Muscle layer of duodenum (tissue), 2 donors: ENCODE measurements at regions not wholly inside any gene's neighbourhood (a gene's known extent, or its start where the extent isn't known, plus 50 kb on each side); places are given as distances from the start of the nearest gene placed in this dataset.

Experiments
- H3K27ac ChIP-seq: one replicate; pipeline ENCODE4 v1.7.0; 2013; ENCODE audit warnings: mild to moderate bottlenecking, low read length
- H3K27me3 ChIP-seq: one replicate; pipeline ENCODE4 v1.7.0; 2013; ENCODE audit warnings: low read depth, mild to moderate bottlenecking, control low read depth, low read length
- H3K36me3 ChIP-seq, 2 donors: one replicate each; pipeline ENCODE4 v1.7.0; 2013; ENCODE audit warnings: low read length in 2 of 2, control low read depth in 1 of 2, mild to moderate bottlenecking in 1 of 2; ENCODE audit not compliant: insufficient read depth in 2 of 2, control insufficient read depth in 1 of 2
- H3K4me1 ChIP-seq, 2 donors: one replicate each; pipeline ENCODE4 v1.7.0; 2013; ENCODE audit warnings: low read length in 2 of 2, mild to moderate bottlenecking in 2 of 2, control low read depth in 1 of 2, moderate library complexity in 1 of 2; ENCODE audit not compliant: insufficient read depth in 2 of 2, control insufficient read depth in 1 of 2
- H3K4me3 ChIP-seq, 2 donors: one replicate each; pipeline ENCODE4 v1.7.0; 2013; ENCODE audit warnings: low read length in 2 of 2, low read depth in 1 of 2, mild to moderate bottlenecking in 1 of 2
- H3K9me3 ChIP-seq, 2 donors: one replicate each; pipeline ENCODE4 v1.7.0; 2013; ENCODE audit warnings: low read length in 2 of 2, control low read depth in 1 of 2, mild to moderate bottlenecking in 1 of 2; ENCODE audit not compliant: control insufficient read depth in 1 of 2
- donor health status: healthy.

DNA sequence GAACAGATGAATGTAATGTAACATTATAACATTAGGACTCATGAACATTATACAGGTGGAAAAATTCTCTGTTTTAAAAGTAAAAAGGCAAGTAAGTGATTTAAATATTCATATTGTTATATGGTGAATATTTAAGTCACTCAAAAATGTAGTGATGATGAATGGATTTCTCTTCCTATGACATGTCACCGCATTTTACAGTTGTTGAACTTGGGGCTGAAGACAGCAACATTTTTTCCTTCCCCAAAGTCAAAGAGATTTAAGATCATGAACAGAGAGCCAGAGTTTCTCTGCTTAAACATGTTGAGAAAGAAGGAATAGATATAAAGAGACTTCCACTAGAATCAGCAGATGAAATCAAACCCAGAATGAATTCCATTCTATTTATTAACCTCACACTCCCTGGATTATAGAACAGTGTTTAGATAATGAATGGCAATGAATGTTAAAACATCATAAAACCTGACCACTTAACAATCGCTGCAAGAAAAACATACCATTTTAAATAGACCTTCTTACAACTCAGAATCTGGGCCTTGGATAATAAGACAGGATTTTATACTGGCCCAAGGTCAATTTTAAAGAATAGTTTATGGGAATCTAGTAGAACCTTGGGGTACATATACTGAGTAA lies 163.6 kb upstream of the SIX2 start:
- Histone ChIP-seq H3K9me3 (peaks cover 0 to 5% of the 10 kb centered on the region in 2 donors), H3K27me3 (peaks cover 29% of the 10 kb centered on the region), H3K27ac (no peak overlapping the region), H3K36me3 (no peaks in the 10 kb centered on the region), H3K4me1 (peaks cover 0 to 16% of the 10 kb centered on the region in 2 donors), H3K4me3 (no peak overlapping the region)

- H3K27ac ChIP-seq: no peak overlapping the region
- H3K4me3 ChIP-seq: no peak overlapping the region
- H3K9me3 ChIP-seq: peaks cover 0 to 5% of the 10 kb centered on the region in 2 donors
- H3K27me3 ChIP-seq: peaks cover 36% of the 10 kb centered on the region
- H3K36me3 ChIP-seq: no peaks in the 10 kb centered on the region
- peaks cover 0 to 16% of the 10 kb centered on the region in 2 donors for H3K4me1 ChIP-seq
Measured at GRCh38 chr2:45172142-45172541, 162.9 kb upstream of the SIX2 start.

DNA sequence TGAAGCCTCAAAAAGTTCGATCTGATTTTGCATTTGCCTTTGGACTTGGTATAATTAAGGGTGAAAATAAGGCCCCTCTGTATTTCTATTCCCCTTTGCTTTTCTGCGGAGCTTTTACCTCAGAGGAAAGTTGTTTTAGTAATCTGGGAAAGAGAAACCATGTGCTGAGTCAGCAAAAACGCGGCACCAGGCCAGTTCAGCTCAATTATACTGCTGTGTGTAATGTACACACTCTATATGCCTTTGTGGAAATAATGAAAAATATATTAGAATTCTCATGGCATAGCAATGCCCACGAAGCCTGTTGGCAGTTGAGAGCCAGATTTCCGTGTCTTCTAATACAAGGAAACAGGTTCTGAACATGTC lies 161.9 kb upstream of the SIX2 start:
- H3K27me3 ChIP-seq: peaks cover 39% of the 10 kb centered on the region
- H3K36me3 ChIP-seq: no peaks in the 10 kb centered on the region
- no peaks in the 10 kb centered on the region for H3K9me3 ChIP-seq
- H3K4me1 ChIP-seq: peaks cover 0 to 16% of the 10 kb centered on the region in 2 donors
- no peak overlapping the region for H3K27ac ChIP-seq
- H3K4me3 ChIP-seq: no peak overlapping the region

DNA sequence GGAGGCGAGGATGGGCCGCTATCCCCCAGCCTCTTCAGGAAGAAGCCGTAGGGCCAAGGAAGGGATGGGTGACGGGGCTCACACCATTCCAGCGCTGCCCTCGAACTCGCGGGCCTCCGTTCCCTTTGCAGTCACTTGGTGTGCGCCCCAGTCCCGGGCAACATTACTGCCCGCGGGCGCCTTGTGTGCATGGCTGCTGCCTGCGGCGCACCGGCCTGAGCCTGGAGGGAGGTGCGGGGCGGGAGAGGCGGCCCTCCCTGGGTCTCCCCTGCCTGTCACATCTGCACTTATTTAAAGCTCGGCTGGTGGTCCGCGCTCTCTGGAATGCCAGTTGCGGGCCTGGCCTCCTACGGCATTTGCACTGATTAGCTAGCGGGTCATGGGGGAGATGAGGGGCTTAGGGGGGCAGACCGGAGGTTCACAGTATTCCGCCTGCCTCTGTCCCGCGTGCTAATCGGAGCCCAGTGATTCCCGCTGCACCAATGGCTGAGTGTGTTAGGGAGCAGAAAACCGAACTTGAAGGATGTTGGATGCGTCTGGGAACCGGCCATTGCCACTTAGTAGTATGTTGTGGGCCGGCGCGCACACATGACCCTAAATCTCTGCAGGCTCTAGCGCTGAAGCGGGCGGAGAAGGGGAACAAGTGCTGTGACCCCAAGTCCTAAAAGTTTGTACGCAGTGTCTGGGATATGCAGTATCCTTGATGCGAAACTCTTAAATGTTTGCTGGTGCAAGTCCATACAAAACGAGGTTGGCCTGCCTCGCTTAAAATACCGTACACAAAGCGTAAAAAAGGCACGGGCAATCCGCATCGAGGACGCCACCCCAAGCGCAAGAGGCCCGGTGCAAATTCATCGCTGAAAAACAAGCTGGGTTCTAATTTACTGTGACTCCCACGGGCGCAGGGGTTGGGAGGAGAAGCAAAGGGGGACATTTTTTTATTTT lies 161.2 kb upstream of the SIX2 start:
- Histone ChIP-seq H3K4me3 (peak overlapping the region in 1 of 2 donors; percentile 58), H3K9me3 (no peaks in the 10 kb centered on the region), H3K36me3 (no peaks in the 10 kb centered on the region), H3K27ac (no peak overlapping the region), H3K27me3 (peaks cover 39% of the 10 kb centered on the region), H3K4me1 (peaks cover 0 to 16% of the 10 kb centered on the region in 2 donors)

DNA sequence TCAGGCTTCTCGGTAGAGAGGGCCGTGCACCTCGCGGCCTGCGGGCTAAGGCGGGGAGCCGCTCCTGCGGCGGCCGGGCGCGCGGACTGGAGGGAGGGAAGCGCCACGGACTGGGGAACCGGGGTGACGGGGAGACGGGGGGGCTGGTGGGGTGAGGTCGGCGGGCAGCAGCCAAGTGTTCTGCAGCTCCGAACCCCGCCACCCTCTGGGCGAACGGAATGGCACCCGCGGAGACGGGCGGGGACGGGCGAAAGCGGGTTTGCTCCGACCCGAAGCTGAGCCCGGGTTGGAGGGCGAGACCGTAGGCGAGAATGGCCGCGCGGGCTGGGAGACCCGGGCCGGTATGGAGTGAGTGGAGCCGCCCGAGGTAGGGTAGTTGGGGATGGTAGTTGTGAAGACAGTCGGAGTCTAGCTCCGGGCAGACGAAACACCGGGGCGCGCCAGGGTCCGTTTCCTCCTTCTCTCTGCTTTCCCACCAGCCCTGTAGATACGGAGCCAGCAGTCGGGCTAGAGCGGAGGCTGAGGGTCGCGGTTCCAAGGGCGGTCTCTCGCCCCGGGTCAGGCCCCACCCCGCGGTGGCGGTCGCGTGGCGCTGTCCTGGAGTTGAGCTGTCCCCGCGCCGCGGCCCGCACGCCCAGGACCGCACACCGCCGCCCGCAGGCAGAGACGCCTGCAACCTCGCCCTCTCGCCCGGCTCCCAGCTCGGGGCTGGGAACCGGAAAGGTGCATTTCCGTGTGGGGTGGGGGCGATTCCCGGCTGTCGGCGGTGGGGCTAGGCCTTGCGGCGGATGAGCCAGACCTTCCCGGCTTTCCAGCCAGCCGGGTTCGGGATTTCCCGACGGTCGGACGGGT lies 160.3 kb upstream of the SIX2 start:
- peaks cover 39% of the 10 kb centered on the region for H3K27me3 ChIP-seq
- peaks cover 0 to 16% of the 10 kb centered on the region in 2 donors for H3K4me1 ChIP-seq
- no peak overlapping the region for H3K27ac ChIP-seq
- peak overlapping the region in 1 of 2 donors; percentile 58 for H3K4me3 ChIP-seq
- H3K36me3 ChIP-seq: no peaks in the 10 kb centered on the region
- no peaks in the 10 kb centered on the region for H3K9me3 ChIP-seq

DNA sequence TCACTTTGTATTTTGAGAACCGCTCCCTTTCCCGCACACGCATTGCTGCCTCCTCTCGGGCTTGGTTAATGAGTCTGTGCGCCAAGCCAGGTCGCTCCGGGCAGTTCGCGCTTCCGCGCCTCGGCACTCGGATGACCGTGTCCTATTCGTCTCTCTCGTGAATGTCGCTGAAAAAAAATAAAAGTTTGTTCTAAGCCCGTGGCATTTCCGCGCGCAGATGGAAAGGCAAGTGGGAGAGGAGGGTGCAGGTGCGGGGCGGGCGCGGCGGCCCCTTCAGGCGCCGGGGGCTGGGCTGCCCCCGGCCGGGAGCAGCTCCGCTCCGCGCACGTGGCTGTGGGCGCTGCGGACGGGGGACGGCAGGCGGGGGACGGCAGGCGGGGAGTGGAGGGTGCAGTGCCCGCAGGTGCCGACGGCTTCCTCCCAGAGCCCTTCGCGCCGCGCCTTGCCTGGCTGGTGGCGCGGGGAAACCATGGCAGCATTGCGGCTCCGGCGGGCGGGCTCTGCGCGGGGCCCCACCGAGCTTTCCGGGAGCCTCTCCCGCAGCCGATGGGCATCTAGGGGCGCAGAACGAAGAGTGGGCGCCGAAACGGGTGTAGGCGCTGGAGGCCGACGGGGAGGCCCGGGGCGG lies 159.6 kb upstream of the SIX2 start:
- H3K27ac ChIP-seq: no peak overlapping the region
- no peaks in the 10 kb centered on the region for H3K9me3 ChIP-seq
- H3K36me3 ChIP-seq: no peaks in the 10 kb centered on the region
- H3K4me1 ChIP-seq: peaks cover 0 to 16% of the 10 kb centered on the region in 2 donors
- peaks cover 39% of the 10 kb centered on the region for H3K27me3 ChIP-seq
- H3K4me3 ChIP-seq: peak overlapping the region in 1 of 2 donors; percentile 58

GRCh38 chr2:45167920-45168629 lies 158.8 kb upstream of the SIX2 start:
- no peaks in the 10 kb centered on the region for H3K36me3 ChIP-seq
- H3K27ac ChIP-seq: no peak overlapping the region
- H3K4me3 ChIP-seq: peak overlapping the region in 1 of 2 donors; percentile 58
- no peaks in the 10 kb centered on the region for H3K9me3 ChIP-seq
- H3K4me1 ChIP-seq: peaks cover 0 to 16% of the 10 kb centered on the region in 2 donors
- peaks cover 39% of the 10 kb centered on the region for H3K27me3 ChIP-seq

GRCh38 chr2:45166229-45166890 lies 157.1 kb upstream of the SIX2 start:
- H3K36me3 ChIP-seq: no peaks in the 10 kb centered on the region
- no peak overlapping the region for H3K27ac ChIP-seq
- no peaks in the 10 kb centered on the region for H3K9me3 ChIP-seq
- H3K27me3 ChIP-seq: peaks cover 39% of the 10 kb centered on the region
- peaks cover 0 to 16% of the 10 kb centered on the region in 2 donors for H3K4me1 ChIP-seq
- H3K4me3 ChIP-seq: no peak overlapping the region

DNA sequence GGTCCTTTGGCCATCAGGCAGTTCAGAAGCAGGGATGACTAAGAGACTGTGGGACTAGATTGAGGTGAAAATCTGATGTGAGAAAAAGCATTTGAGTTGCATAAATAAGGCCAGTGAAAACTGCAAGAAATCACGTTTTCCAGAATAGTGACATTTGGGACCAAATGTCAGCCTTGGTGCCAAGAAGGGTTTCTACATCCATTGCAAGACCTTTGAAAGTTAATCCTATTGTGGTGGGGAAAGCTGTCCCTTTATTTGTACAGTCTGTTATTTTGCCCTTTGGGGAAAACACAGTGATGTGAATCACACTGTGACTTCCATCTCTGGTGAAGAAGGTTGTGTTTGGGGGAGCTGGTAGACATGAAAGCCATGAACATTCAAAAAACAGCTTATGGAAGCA lies 153.5 kb upstream of the SIX2 start:
- Histone ChIP-seq H3K27ac (no peak overlapping the region), H3K9me3 (no peaks in the 10 kb centered on the region), H3K36me3 (no peaks in the 10 kb centered on the region), H3K4me1 (no peaks in the 10 kb centered on the region), H3K4me3 (no peak overlapping the region), H3K27me3 (peaks cover 9% of the 10 kb centered on the region)

DNA sequence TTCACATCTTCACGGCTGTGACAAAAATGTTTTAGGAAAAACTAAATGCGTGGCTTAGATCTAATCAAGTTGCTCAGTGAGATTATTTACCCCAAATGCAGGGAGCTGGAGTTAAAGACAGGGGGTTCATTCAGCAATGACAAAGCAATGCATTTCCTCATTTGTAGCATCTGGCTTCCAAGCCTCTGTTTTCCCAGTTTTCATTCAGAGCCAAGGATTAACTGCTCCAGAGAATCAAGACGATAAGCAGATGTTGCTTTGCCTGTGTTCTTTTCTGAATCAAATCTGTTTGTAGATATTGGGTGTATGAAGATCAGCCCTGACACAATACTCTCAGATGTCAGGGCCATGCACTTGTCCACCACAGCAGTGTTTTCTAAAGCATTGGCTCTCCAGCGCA lies 147.4 kb upstream of the SIX2 start:
- H3K27me3 ChIP-seq: no peaks in the 10 kb centered on the region

More for the DNA sequence above, 147.4 kb upstream of the SIX2 start:
- no peaks in the 10 kb centered on the region for H3K4me1 ChIP-seq
- no peaks in the 10 kb centered on the region for H3K36me3 ChIP-seq
- H3K4me3 ChIP-seq: no peak overlapping the region
- no peak overlapping the region for H3K27ac ChIP-seq
- no peaks in the 10 kb centered on the region for H3K9me3 ChIP-seq
